ENCODE measurements at regions not wholly inside any gene's neighbourhood (a gene's known extent, or its start where the extent isn't known, plus 50 kb on each side); places are given as distances from the start of the nearest gene placed in this dataset.
"Not testable (repeated sequence)": the region's sequence is repeated elsewhere in the genome, so short reads cannot be mapped to it uniquely, and the experiment has no call there.

- TF ChIP-seq REST (IDR thresholded peaks at IDR 0.05; ENCODE audit: unreplicated experiment) (no peak), NANOG (IDR thresholded peaks at IDR 0.05; ENCODE audit: borderline replicate concordance) (no peak), CREB1 (CRISPR knock-in tag; IDR thresholded peaks at IDR 0.05; ENCODE audit: low read depth) (no peak), POLR2AphosphoS5 (IDR thresholded peaks at IDR 0.05; ENCODE audit: low read depth) (no peak), ZNF331 (CRISPR knock-in tag; IDR thresholded peaks at IDR 0.05; ENCODE audit: low read depth) (no peak), ZNF114 (CRISPR knock-in tag; IDR thresholded peaks at IDR 0.05) (no peak)
Measured at GRCh38 chr3:155996882-155997281, 123.5 kb upstream of the KCNAB1 start (continued).

- H3K27me3 Mint-ChIP-seq (ENCODE audit: insufficient read depth, low read depth, poor library complexity); H3K79me2 ChIP-seq (replicated peaks; ENCODE audit: insufficient read depth); H3K4me2 ChIP-seq; H2AFZ ChIP-seq; H3K9me2 ChIP-seq (ENCODE audit: insufficient read depth); H3K27me3 ChIP-seq (ENCODE audit: insufficient read depth); H3K4me3 Mint-ChIP-seq; H3K27ac Mint-ChIP-seq; DNase-seq (ENCODE audit: low spot score); ATAC-seq; H3K36me3 ChIP-seq (ENCODE audit: insufficient read depth); H3K4me1 Mint-ChIP-seq; H4K20me1 ChIP-seq (replicated peaks; ENCODE audit: insufficient read depth); H3K9me3 Mint-ChIP-seq; H3K4me3 ChIP-seq; H3K27ac ChIP-seq (ENCODE audit: low read depth); H3K4me1 ChIP-seq (ENCODE audit: insufficient read depth); H3F3A ChIP-seq (replicated peaks; ENCODE audit: low read depth); H3K36me3 Mint-ChIP-seq (ENCODE audit: low read depth): not testable (repeated sequence)
Measured at GRCh38 chr3:155998173-155998572, 122.2 kb upstream of the KCNAB1 start.

- H3K4me1 Mint-ChIP-seq = peaks cover 15% of the 10 kb centered on the region
- H3K4me1 ChIP-seq (ENCODE audit: insufficient read depth) = peaks cover 13% of the 10 kb centered on the region
- no peaks in the 10 kb centered on the region for H3F3A ChIP-seq (replicated peaks; ENCODE audit: low read depth)
- no peak overlapping the region for H3K27ac ChIP-seq (ENCODE audit: low read depth)
- no peaks in the 10 kb centered on the region for H3K36me3 Mint-ChIP-seq (ENCODE audit: low read depth)
- peak overlapping the region; percentile 83 for H3K27ac Mint-ChIP-seq
- no peak; the same call in 2 of the 3 replicates for ATAC-seq
- H3K27me3 Mint-ChIP-seq (ENCODE audit: insufficient read depth, low read depth, poor library complexity) = peaks cover 7% of the 10 kb centered on the region
- H2AFZ ChIP-seq = peak overlapping the region; percentile 61; the same call in 1 of the 2 replicates
- H3K4me2 ChIP-seq = peak overlapping the region; percentile 31
- no peaks in the 10 kb centered on the region for H3K27me3 ChIP-seq (ENCODE audit: insufficient read depth)
- no peaks in the 10 kb centered on the region for H3K9me3 Mint-ChIP-seq
- no peaks in the 10 kb centered on the region for H3K79me2 ChIP-seq (replicated peaks; ENCODE audit: insufficient read depth)
- H3K36me3 ChIP-seq (ENCODE audit: insufficient read depth) = no peaks in the 10 kb centered on the region
- H4K20me1 ChIP-seq (replicated peaks; ENCODE audit: insufficient read depth) = no peaks in the 10 kb centered on the region
- no peak overlapping the region; the same call in 2 of the 3 replicates for H3K4me3 Mint-ChIP-seq
- no peak overlapping the region for H3K4me3 ChIP-seq
- DNase-seq (ENCODE audit: low spot score) = no peak
- 0 out of 2 replicates have a peak, but pooled peaks cover 6% of the 10 kb centered on the region for H3K9me2 ChIP-seq (ENCODE audit: insufficient read depth)
- TF ChIP-seq REST (IDR thresholded peaks at IDR 0.05; ENCODE audit: unreplicated experiment) = no peak
- TF ChIP-seq ZNF331 (CRISPR knock-in tag; IDR thresholded peaks at IDR 0.05; ENCODE audit: low read depth) = no peak
- TF ChIP-seq EZH2 (IDR thresholded peaks at IDR 0.05; ENCODE audit: low read depth, unreplicated experiment) = no peak
Measured at GRCh38 chr3:156005736-156006135, 114.6 kb upstream of the KCNAB1 start.
